DMS 273 treated with DMSO at 0.1 percent for 48 hours (cell line): ENCODE measurements at regions not wholly inside any gene's neighbourhood (a gene's known extent, or its start where the extent isn't known, plus 50 kb on each side); places are given as distances from the start of the nearest gene placed in this dataset.
"Not testable (repeated sequence)": the region's sequence is repeated elsewhere in the genome, so short reads cannot be mapped to it uniquely, and the experiment has no call there.

ENCODE experiments used
- DNase-seq: peaks from one replicate; lab custom pipeline; 2025; lab: John Stamatoyannopoulos, UW

- DNase-seq: not testable (repeated sequence)
Measured at GRCh38 chr16:18152832-18153231, 183.7 kb downstream of the NPIPA8 start.

GRCh38 chr16:18148132-18148531, 188.4 kb downstream of the NPIPA8 start:
- DNase-seq: not testable (repeated sequence)

- not testable (repeated sequence) for DNase-seq
Measured at GRCh38 chr16:18146601-18147142, 189.9 kb downstream of the NPIPA8 start.

- DNase-seq: not testable (repeated sequence)
Measured at GRCh38 chr16:18142066-18142465, 194.5 kb downstream of the NPIPA8 start.

DNA sequence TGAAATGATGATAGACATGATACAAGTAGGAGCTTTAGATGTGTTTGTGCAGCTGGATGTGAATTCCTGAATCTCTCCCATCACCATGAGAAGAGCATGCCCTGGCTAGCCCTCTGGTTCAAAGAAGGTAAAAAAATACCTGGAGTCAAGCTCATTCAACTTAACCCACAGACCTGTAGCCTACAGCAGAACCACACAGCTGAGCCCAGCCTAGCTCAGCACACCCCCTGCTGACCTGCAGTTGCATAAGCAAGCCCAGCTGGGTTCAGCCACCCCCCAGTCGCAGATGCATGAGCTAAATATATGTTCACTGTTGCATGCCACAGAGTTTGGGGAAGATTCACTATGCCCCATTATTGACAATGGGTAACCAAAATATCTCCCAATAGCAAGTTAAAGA, 200.2 kb downstream of the NPIPA8 start:
- DNase-seq: not testable (repeated sequence)

DNA sequence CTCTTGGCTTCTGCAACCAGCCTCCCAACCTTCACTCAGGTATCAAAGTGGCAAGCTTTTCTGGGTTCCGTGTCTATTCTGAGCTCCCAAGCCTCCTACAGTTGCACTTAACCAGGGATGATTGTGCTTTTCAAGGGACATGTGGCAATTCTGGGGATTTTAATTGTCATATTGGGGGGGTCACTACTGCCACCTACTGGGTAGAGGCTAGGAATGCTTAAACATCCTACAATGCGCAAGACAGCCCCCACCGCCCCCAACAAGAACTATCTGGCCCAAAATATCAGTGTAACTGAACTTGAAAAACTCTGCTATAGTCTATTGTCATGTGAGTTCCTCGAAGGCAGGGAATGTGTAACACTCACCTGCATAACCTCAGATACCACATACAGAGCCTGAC, 201.5 kb downstream of the NPIPA8 start:
- not testable (repeated sequence) for DNase-seq

- not testable (repeated sequence) for DNase-seq
Measured at GRCh38 chr16:18131587-18131986, 204.9 kb downstream of the NPIPA8 start.

- not testable (repeated sequence) for DNase-seq
Measured at GRCh38 chr16:18130478-18131120, 205.9 kb downstream of the NPIPA8 start.

DNA sequence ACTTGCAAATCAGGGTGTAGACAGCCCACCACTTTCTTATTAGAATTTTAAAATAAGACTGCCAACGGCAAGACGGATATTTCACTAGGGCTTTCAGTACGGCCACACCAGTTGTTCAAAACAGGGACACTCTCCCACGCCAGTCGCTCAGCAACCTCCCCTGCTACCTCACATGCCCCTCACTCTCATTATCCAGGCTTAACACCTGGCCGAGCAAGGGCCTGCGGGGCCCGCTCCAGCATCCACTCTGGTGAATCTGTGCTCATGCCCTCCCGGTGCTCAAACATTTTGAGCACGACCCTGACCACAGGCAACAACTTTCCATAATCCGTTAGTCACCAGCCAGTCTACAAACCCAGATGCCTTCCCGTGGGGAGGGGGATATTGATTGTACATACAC, 209.5 kb downstream of the NPIPA8 start:
- not testable (repeated sequence) for DNase-seq

GRCh38 chr16:18119092-18119491, 217.4 kb downstream of the NPIPA8 start:
- DNase-seq: not testable (repeated sequence)

DNA sequence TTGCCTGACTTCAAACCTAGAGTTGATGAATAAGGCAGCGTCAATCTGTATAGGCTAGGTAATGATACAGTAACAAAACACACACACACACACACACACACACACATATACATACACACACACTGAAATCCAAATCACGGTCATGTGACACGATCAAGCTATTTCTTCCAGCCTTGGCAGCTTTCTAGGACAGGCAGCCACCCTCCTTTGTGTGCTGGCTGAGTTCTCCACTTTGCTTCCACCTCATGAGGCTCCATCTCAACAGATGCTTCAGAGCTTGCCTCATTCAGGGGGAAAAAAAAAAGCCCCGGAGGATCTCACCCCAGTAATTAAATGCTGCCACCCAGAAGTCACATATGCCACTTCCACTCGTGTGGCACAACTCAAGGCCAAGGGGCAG, 217.9 kb downstream of the NPIPA8 start:
- not testable (repeated sequence) for DNase-seq

DNA sequence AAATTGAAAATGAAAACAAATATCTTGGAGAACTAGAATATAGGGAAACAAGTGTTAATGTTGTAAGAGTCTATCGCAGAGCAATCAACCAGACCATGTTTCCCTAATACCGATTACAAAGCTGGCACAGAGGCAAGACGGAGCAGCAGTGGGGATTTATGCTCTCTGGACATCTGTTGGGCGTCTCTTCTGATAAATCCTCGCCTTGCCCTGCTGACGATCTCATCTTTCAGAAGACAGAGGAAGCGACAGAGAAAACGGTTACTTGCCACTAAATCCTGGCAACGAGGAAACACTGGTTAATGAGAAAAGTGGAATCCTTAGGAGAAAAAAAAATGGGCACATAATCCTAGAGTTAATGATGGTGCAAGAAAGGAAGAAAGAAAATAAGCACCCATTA, 218.5 kb downstream of the NPIPA8 start:
- not testable (repeated sequence) for DNase-seq

- DNase-seq: not testable (repeated sequence)
Measured at GRCh38 chr16:18104412-18104811, 232.1 kb downstream of the NPIPA8 start.

GRCh38 chr16:18101077-18101476, 235.5 kb downstream of the NPIPA8 start:
- not testable (repeated sequence) for DNase-seq

DNA sequence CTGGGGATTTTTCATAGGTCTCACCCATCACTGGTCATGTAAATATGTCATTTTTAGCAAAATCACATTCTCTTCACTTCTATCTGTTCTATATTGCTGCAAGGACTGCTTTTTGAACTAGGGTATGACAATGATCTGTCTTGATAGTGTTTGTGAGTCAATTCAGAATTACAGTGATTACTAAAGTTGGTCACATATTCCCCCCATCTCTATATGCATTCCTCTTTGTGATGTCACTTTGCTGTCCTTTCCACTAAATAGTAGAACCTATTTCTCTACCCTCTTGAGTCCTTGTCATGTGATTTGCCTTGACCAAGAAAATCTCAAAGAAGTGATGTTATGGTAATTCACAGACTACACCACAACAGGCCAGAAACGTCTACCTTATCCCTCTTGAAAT, 243.9 kb downstream of the NPIPA8 start:
- DNase-seq: not testable (repeated sequence)

- not testable (repeated sequence) for DNase-seq
Measured at GRCh38 chr16:18080658-18081363, 255.7 kb downstream of the NPIPA8 start.

DNA sequence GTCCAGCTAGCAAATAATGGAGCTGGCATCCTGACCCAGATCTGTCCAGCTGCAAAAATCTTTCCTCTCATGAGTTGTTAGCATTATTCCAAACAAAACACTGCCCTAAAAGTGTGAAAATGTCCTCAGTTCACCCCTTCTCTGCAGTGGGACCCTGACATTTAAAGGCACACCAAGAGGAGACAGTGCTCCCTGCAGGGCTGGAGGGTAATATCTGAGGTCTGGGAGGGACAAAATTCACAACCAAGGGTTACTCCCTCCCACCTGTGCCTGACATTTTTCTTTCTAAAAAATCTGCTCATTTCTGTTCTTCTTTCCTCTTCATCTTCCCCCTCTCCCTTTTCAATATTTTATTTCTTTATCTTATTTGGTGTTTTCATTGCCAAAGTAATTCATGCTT, 258.6 kb downstream of the NPIPA8 start:
- DNase-seq: not testable (repeated sequence)

GRCh38 chr16:18072161-18072560, 264.4 kb downstream of the NPIPA8 start:
- DNase-seq: no peak

- DNase-seq: no peak
Measured at GRCh38 chr16:18069683-18070082, 266.9 kb downstream of the NPIPA8 start.

DNA sequence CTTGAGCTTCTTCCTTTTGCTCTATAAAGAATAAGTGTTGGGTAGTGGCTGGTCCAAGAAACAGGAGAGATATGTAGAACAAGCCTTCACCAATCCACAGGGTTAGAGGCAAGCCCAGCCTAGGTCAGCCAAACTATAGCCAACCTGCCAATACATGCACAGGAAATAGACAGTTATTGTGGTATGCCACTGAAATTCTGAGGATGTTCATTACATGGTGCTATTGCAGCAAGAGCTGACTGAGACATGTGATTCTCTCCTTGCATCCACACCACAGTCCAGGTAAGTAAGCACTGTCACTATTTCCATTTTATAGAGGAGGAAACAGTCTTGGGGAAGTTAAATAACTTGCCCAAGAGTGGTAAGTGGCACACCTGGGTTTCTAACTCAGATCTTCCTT, 268.1 kb downstream of the NPIPA8 start:
- no peak for DNase-seq

DNA sequence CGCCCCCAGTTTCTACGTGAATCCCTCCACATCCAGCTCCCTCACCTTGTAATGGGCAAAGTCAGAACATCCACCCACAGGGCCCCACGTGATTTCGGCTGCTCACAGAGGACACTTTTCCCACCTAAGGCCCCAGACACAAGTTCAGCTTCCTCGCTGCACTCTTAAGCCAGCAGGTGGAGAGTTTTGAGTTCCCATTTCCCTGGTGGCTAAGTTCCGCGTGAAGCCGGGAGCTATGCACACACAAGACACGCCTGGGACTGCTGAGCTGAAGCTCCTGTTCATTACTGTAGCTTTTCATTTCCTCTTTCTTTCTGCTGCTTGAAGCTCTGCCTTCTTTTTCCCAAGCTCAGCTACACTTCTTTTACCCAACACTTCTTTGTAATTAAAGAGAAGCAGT, 273.8 kb downstream of the NPIPA8 start:
- DNase-seq: no peak

DNA sequence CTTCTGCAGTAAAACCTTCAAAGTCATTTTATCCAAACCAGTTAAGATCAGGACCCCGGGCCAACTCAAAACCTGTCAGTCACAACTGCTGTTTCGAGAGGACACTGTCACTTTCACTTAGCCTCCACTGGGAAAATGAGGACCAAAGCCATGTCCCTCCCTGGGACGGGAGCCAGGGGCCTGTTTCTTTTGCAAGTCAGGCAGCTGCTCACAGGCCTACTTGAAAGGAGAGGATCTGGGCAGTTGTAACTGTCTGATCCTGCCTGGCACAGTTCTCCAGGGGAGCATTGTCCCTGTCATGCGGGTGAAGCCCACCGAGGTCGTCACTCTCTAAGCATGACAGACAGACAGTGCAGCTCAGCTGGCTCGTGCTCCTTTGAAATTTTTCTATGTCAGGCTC, 276.2 kb downstream of the NPIPA8 start:
- no peak for DNase-seq

DNA sequence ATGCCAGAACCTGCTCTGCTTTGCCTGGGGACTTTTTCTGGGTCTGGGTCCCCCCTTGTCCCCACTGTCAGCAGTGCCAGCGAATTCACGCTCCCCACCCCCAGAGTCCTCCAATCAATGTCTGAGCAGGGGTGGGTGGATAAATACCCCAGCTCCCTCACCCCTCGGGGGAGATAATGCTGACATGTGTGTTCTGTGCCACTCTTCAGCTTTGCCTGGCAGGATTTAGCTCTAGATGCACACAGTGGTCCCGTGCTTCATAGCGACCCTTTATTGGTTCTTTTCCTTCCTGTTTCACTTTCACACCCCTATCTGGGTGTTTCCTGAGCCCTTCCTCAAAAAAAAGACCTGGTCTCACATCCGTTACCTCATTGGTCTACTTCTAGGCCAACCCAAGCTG, 277.0 kb downstream of the NPIPA8 start:
- DNase-seq: no peak
